HG02642 (cell line): ENCODE measurements at regions not wholly inside any gene's neighbourhood (a gene's known extent, or its start where the extent isn't known, plus 50 kb on each side); places are given as distances from the start of the nearest gene placed in this dataset.

ENCODE experiments used
- ATAC-seq: cut with Tn5 transposase; IDR thresholded peaks from one replicate; pipeline ENCODE4 v1.9.1; 2021; ENCODE audit warnings: mild to moderate bottlenecking; ENCODE audit not compliant: unreplicated experiment, poor library complexity

GRCh38 chr12:132397152-132397933 lies 68.0 kb upstream of the GALNT9 start:
- ATAC-seq, result no peak

GRCh38 chr12:132396657-132397056 lies 67.3 kb upstream of the GALNT9 start:
- ATAC-seq, result no peak

GRCh38 chr12:132395908-132396305 lies 66.5 kb upstream of the GALNT9 start:
- ATAC-seq, result no peak

GRCh38 chr12:132395192-132395907 lies 66.0 kb upstream of the GALNT9 start:
- no peak for ATAC-seq

GRCh38 chr12:132393991-132394949 lies 64.9 kb upstream of the GALNT9 start:
- ATAC-seq, result no peak

- no peak for ATAC-seq
Observed at GRCh38 chr12:132393245-132393795, 63.9 kb upstream of the GALNT9 start.

GRCh38 chr12:132392389-132393244 lies 63.2 kb upstream of the GALNT9 start:
- ATAC-seq, result no peak

GRCh38 chr12:132391326-132392041 lies 62.1 kb upstream of the GALNT9 start:
- no peak for ATAC-seq

GRCh38 chr12:132390287-132391076 lies 61.1 kb upstream of the GALNT9 start:
- no peak for ATAC-seq

- ATAC-seq, result no peak
Observed at GRCh38 chr12:132389526-132390286, 60.3 kb upstream of the GALNT9 start.

- no peak for ATAC-seq
Observed at GRCh38 chr12:132389026-132389425, 59.6 kb upstream of the GALNT9 start.

GRCh38 chr12:132388379-132389015 lies 59.1 kb upstream of the GALNT9 start:
- no peak for ATAC-seq

- ATAC-seq, result no peak
Observed at GRCh38 chr12:132386926-132387497, 57.6 kb upstream of the GALNT9 start.

GRCh38 chr12:132385923-132386751 lies 56.7 kb upstream of the GALNT9 start:
- no peak for ATAC-seq

- ATAC-seq, result no peak
Observed at GRCh38 chr12:132384916-132385774, 55.8 kb upstream of the GALNT9 start.
